ENCODE measurements at regions not wholly inside any gene's neighbourhood (a gene's known extent, or its start where the extent isn't known, plus 50 kb on each side); places are given as distances from the start of the nearest gene placed in this dataset.

DNA sequence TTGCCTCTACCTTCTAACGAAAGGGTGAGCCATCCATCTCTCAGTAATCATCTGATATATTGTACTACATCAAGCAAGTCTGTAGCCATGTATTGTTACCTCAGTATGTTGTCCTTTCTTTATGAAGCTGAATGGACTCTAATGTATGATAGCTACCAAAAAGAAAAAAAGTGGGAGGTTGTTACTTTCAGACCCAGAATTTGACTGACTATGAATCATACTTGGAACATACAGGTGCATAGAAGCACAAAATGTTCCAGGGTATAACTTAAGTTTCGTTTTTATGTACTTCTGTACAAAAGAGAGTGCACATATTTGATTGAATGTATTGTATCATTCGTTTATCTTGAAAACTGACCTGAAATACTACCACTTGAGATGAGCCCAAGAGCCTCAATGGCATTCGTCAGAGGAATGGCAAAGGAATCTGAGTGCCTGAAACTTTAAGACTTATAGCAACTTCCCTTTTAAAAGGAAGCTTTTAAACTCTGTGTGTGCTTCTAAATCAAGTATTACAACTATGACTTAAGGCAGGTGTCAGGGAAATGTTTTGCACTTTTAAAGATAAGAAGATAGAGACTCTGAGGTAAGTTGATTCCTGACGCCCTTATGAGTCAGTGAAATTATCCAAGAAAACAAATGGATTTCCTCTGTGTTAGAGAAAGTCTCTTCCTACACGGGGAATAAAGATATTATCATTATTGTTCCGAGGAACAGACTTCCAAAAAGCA, 951.5 kb downstream of the GALC start:
- Histone ChIP-seq H3K36me3 (ENCODE audit: control insufficient read depth, insufficient read depth, low read length) (no peaks in the 10 kb centered on the region), H3K27ac (ENCODE audit: insufficient read depth, low read length) (no peak overlapping the region), H3K9me3 (ENCODE audit: control insufficient read depth, insufficient read depth, low read length) (peaks cover 2% of the 10 kb centered on the region; the same call in 1 of the 2 replicates), H4K20me1 (ENCODE audit: insufficient read depth, low read length) (no peaks in the 10 kb centered on the region), H3K9ac (ENCODE audit: low read depth, low read length) (no peak overlapping the region), H2BK20ac (ENCODE audit: low read depth, low read length) (no peak overlapping the region), H3K18ac (ENCODE audit: low read depth, low read length) (no peak overlapping the region), H3K4me2 (ENCODE audit: low read depth, low read length) (no peak overlapping the region), H2AK5ac (ENCODE audit: low read depth, low read length) (no peak overlapping the region), H3K4ac (ENCODE audit: low read depth, low read length) (no peak overlapping the region), H2BK15ac (ENCODE audit: low read depth, low read length) (no peak overlapping the region), H3K4me3 (ENCODE audit: insufficient read depth, low read depth, low read length) (no peak overlapping the region), H4K8ac (ENCODE audit: low read depth in 2 of 2, low read length in 2 of 2) (no peak overlapping the region), H2BK120ac (ENCODE audit: low read depth, low read length) (no peak overlapping the region), H2BK5ac (ENCODE audit: low read depth, low read length, poor library complexity, severe bottlenecking) (no peak overlapping the region), H2AFZ (replicated peaks; ENCODE audit: low read length, poor library complexity) (no peak overlapping the region), H3K9me1 (ENCODE audit: insufficient read depth, low read length) (no peaks in the 10 kb centered on the region), H4K5ac (ENCODE audit: low read depth, low read length) (no peak overlapping the region), H2AK9ac (replicated peaks; ENCODE audit: low read depth, low read length, poor library complexity) (no peak overlapping the region), H3K56ac (ENCODE audit: extremely low read depth, insufficient read depth, low read length) (no peak overlapping the region), H3K23ac (ENCODE audit: low read depth, low read length) (no peak overlapping the region), H3K27me3 (ENCODE audit: control insufficient read depth, insufficient read depth, low read length) (no peaks in the 10 kb centered on the region), H3K4me1 (ENCODE audit: control insufficient read depth, insufficient read depth, low read length) (no peaks in the 10 kb centered on the region), H4K91ac (ENCODE audit: insufficient read depth, low read depth, low read length) (no peak overlapping the region), H3K79me1 (ENCODE audit: low read depth in 1 of 2, low read length in 2 of 2) (no peaks in the 10 kb centered on the region), H3K14ac (replicated peaks; ENCODE audit: low read depth, low read length) (no peak overlapping the region)
- ATAC-seq (ENCODE audit: low read depth): no peak; the same call in 1 of the 2 replicates
- DNase-seq: no peak
- WGBS, 2 experiments (ENCODE audit: extremely low coverage in 2 of 2, insufficient read length in 1 of 2): no CpG with 5 or more reads among the region's 7 CpGs
- dilution Hi-C loops (cut with HindIII; ENCODE audit: low sequenced_read_pairs, unreplicated experiment) (no loop called here), intact Hi-C loops (cut with micrococcal nuclease) (no loop called here), in situ Hi-C loops (cut with MboI; ENCODE audit: low sequenced_read_pairs) (no loop called here)
- CTCF ChIA-PET: interaction anchor here (1.5 kb wide), 1 partner anchor 9 kb away, joined by 7 read pairs; no protein-coding TSS in a partner anchor
- TF ChIP-seq MAZ (IDR thresholded peaks at IDR 0.05; ENCODE audit: borderline replicate concordance, low read depth, low read length): no peak
- no peak for TF ChIP-seq SMC3 (IDR thresholded peaks at IDR 0.05; ENCODE audit: low read depth, low read length)
- TF ChIP-seq BHLHE40 (IDR thresholded peaks at IDR 0.05; ENCODE audit: low read depth, low read length): no peak
- TF ChIP-seq FOS (IDR thresholded peaks at IDR 0.05; ENCODE audit: low read depth, low read length): no peak
- TF ChIP-seq MAFK (IDR thresholded peaks at IDR 0.05; ENCODE audit: low read depth, low read length): no peak
- TF ChIP-seq, protein P1, sequence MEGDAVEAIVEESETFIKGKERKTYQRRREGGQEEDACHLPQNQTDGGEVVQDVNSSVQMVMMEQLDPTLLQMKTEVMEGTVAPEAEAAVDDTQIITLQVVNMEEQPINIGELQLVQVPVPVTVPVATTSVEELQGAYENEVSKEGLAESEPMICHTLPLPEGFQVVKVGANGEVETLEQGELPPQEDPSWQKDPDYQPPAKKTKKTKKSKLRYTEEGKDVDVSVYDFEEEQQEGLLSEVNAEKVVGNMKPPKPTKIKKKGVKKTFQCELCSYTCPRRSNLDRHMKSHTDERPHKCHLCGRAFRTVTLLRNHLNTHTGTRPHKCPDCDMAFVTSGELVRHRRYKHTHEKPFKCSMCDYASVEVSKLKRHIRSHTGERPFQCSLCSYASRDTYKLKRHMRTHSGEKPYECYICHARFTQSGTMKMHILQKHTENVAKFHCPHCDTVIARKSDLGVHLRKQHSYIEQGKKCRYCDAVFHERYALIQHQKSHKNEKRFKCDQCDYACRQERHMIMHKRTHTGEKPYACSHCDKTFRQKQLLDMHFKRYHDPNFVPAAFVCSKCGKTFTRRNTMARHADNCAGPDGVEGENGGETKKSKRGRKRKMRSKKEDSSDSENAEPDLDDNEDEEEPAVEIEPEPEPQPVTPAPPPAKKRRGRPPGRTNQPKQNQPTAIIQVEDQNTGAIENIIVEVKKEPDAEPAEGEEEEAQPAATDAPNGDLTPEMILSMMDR (conservative IDR thresholded peaks at IDR 0.05; ENCODE audit: low read depth, low read length): no peak
- TF ChIP-seq, protein P2, sequence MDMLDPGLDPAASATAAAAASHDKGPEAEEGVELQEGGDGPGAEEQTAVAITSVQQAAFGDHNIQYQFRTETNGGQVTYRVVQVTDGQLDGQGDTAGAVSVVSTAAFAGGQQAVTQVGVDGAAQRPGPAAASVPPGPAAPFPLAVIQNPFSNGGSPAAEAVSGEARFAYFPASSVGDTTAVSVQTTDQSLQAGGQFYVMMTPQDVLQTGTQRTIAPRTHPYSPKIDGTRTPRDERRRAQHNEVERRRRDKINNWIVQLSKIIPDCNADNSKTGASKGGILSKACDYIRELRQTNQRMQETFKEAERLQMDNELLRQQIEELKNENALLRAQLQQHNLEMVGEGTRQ (IDR thresholded peaks at IDR 0.05; ENCODE audit: low read depth, low read length): no peak
- no peak for TF ChIP-seq NFE2L2 (IDR thresholded peaks at IDR 0.05; ENCODE audit: low read depth, low read length)
- no peak for TF ChIP-seq MXI1 (IDR thresholded peaks at IDR 0.05; ENCODE audit: borderline replicate concordance, low read depth, low read length)
- no peak for TF ChIP-seq RAD21 (IDR thresholded peaks at IDR 0.05; ENCODE audit: low read length)
- TF ChIP-seq RCOR1 (IDR thresholded peaks at IDR 0.05; ENCODE audit: insufficient replicate concordance, low read length): no peak
- TF ChIP-seq POLR2A (IDR thresholded peaks at IDR 0.05; ENCODE audit: low read depth, low read length): no peak
- TF ChIP-seq CHD1 (IDR thresholded peaks at IDR 0.05; ENCODE audit: low read depth, low read length): no peak
- TF ChIP-seq CEBPB (IDR thresholded peaks at IDR 0.05; ENCODE audit: low read depth, low read length): no peak
- TF ChIP-seq, protein P3, sequence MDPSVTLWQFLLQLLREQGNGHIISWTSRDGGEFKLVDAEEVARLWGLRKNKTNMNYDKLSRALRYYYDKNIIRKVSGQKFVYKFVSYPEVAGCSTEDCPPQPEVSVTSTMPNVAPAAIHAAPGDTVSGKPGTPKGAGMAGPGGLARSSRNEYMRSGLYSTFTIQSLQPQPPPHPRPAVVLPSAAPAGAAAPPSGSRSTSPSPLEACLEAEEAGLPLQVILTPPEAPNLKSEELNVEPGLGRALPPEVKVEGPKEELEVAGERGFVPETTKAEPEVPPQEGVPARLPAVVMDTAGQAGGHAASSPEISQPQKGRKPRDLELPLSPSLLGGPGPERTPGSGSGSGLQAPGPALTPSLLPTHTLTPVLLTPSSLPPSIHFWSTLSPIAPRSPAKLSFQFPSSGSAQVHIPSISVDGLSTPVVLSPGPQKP (IDR thresholded peaks at IDR 0.05; ENCODE audit: borderline replicate concordance, low read depth, low read length): no peak
- TF ChIP-seq RFX5 (IDR thresholded peaks at IDR 0.05; ENCODE audit: low read depth, low read length): no peak
- POLR2A ChIA-PET (ENCODE audit: unreplicated experiment): no interaction called here
- no TSS peak for BruUV-seq (replicated peaks)

Data from IMR-90 (cell line).